D721Med (cell line): ENCODE measurements at regions not wholly inside any gene's neighbourhood (a gene's known extent, or its start where the extent isn't known, plus 50 kb on each side); places are given as distances from the start of the nearest gene placed in this dataset.

Experiments
- DNase-seq: peaks from one replicate; pipeline ENCODE4 v3.0.0; 2011; ENCODE audit warnings: low spot score; ENCODE audit not compliant: insufficient read length
- FAIRE-seq: peaks from 2 replicates; lab custom pipeline; 2011; peaks lifted over from hg19 to GRCh38; lab: Jason Lieb, UNC
- TF ChIP-seq, protein P1 (sequence below): IDR thresholded peaks from 2 replicates; pipeline ENCODE4 v1.5.1; 2012; ENCODE audit warnings: mild to moderate bottlenecking, control low read depth; ENCODE audit not compliant: insufficient read depth; ENCODE audit errors: missing control alignments

- DNase-seq = no peak
- no peak for FAIRE-seq
- TF ChIP-seq, protein P1, sequence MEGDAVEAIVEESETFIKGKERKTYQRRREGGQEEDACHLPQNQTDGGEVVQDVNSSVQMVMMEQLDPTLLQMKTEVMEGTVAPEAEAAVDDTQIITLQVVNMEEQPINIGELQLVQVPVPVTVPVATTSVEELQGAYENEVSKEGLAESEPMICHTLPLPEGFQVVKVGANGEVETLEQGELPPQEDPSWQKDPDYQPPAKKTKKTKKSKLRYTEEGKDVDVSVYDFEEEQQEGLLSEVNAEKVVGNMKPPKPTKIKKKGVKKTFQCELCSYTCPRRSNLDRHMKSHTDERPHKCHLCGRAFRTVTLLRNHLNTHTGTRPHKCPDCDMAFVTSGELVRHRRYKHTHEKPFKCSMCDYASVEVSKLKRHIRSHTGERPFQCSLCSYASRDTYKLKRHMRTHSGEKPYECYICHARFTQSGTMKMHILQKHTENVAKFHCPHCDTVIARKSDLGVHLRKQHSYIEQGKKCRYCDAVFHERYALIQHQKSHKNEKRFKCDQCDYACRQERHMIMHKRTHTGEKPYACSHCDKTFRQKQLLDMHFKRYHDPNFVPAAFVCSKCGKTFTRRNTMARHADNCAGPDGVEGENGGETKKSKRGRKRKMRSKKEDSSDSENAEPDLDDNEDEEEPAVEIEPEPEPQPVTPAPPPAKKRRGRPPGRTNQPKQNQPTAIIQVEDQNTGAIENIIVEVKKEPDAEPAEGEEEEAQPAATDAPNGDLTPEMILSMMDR = no peak
Measured at GRCh38 chr21:25508364-25508763, 98.9 kb downstream of the MRPL39 start.

- TF ChIP-seq, protein P1 = no peak
- DNase-seq (no peak), FAIRE-seq (no peak)
Measured at GRCh38 chr21:25507522-25507921, 99.8 kb downstream of the MRPL39 start.

DNA sequence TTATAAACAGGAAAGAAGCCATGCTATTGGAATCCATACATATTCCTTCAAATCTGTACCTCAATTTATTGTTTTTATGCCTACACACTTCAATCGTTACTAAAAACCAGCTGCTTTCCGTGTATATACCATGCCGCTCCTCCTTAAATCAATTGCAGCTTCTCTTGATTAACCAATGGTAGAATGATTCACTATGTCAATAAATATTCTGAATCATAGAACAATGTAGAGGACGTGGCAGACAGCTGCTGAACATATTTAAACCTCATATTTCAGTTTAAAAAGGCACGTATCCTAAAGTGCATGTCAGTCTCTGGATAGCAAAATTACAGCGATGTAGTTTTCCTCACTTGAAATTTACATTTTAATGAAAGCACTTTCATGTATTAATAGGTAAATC lies 100.4 kb downstream of the MRPL39 start:
- no peak for FAIRE-seq
- no peak for DNase-seq

GRCh38 chr21:25506261-25506660 lies 101.0 kb downstream of the MRPL39 start:
- TF ChIP-seq, protein P1 = no peak

More for the DNA sequence above, 100.4 kb downstream of the MRPL39 start:
- TF ChIP-seq, protein P1 = no peak

GRCh38 chr21:25503981-25504380 lies 103.3 kb downstream of the MRPL39 start:
- DNase-seq = no peak
- no peak for FAIRE-seq
- TF ChIP-seq, protein P1 = no peak

More at GRCh38 chr21:25506261-25506660, 101.0 kb downstream of the MRPL39 start:
- no peak for DNase-seq
- no peak for FAIRE-seq

DNA sequence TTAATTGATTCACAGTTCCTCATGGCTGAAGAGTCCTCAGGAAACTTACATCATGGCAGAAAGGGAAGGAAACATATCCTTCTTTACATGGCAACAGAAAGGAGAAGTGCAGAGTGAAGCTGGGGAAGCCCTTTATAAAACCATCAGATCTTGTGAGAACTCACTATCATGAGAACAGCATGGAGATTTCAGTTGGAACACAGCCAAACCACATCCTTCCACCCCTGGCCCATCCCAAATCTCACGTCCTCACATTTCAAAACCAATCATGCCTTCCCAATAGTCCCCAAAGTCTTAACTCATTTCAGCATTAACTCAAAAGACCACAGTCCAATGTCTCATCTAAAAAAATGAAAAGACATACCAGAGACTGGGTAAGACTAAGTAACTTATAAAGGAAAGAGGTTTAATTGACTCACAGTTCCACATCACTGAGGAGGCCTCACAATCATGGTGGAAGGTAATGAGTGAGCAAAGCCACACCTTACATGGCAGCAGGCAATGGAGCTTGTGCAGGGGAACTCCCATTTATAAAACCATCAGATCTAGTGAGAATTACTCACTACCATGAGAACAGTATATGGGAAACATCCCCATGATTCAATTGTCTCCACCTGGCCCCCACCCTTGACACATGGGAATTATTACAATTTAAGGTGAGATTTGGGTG lies 105.2 kb downstream of the MRPL39 start:
- DNase-seq = no peak
- TF ChIP-seq, protein P1 = no peak
- FAIRE-seq = no peak

GRCh38 chr21:25501462-25501861 lies 105.8 kb downstream of the MRPL39 start:
- no peak for FAIRE-seq
- DNase-seq = no peak
- TF ChIP-seq, protein P1 = no peak
